GM12864 (cell line): ENCODE measurements at regions not wholly inside any gene's neighbourhood (a gene's known extent, or its start where the extent isn't known, plus 50 kb on each side); places are given as distances from the start of the nearest gene placed in this dataset.

Source experiments
- DNase-seq: peaks from one replicate; pipeline ENCODE4 v3.0.0-alpha.2; 2011; ENCODE audit warnings: low read depth
- H3K4me3 ChIP-seq: 2 replicates; pipeline ENCODE4 v1.5.1; 2011; ENCODE audit warnings: mild to moderate bottlenecking, low read depth, low read length, control low read depth
- CTCF ChIP-seq: IDR thresholded peaks from 2 replicates; pipeline ENCODE4 v1.5.1; 2011; ENCODE audit warnings: low read depth, mild to moderate bottlenecking, moderate library complexity, low read length, control low read depth, inconsistent platforms; ENCODE audit errors: missing control alignments

GRCh38 chr1:67604778-67605177 is 80.2 kb upstream of the GADD45A start:
- H3K4me3 ChIP-seq, result no peak overlapping the region
- no peak for TF ChIP-seq CTCF
- no peak for DNase-seq

GRCh38 chr1:67605209-67605780 is 79.7 kb upstream of the GADD45A start:
- TF ChIP-seq CTCF, result no peak
- DNase-seq, result no peak
- no peak overlapping the region for H3K4me3 ChIP-seq

GRCh38 chr1:67607286-67607685 is 77.7 kb upstream of the GADD45A start:
- H3K4me3 ChIP-seq, result no peak overlapping the region
- no peak for TF ChIP-seq CTCF
- no peak for DNase-seq

- TF ChIP-seq CTCF, result no peak
- H3K4me3 ChIP-seq, result no peak overlapping the region
- DNase-seq, result no peak
These were observed 77.3 kb upstream of the GADD45A start for GRCh38 chr1:67607699-67608098.

GRCh38 chr1:67608661-67609576 is 76.1 kb upstream of the GADD45A start:
- H3K4me3 ChIP-seq, result no peak overlapping the region
- no peak for DNase-seq

GRCh38 chr1:67609577-67610341 is 75.2 kb upstream of the GADD45A start:
- no peak overlapping the region for H3K4me3 ChIP-seq
- no peak for DNase-seq
- no peak for TF ChIP-seq CTCF

More at GRCh38 chr1:67608661-67609576, 76.1 kb upstream of the GADD45A start:
- TF ChIP-seq CTCF, result no peak
